ENCODE measurements at regions not wholly inside any gene's neighbourhood (a gene's known extent, or its start where the extent isn't known, plus 50 kb on each side); places are given as distances from the start of the nearest gene placed in this dataset.

DNA sequence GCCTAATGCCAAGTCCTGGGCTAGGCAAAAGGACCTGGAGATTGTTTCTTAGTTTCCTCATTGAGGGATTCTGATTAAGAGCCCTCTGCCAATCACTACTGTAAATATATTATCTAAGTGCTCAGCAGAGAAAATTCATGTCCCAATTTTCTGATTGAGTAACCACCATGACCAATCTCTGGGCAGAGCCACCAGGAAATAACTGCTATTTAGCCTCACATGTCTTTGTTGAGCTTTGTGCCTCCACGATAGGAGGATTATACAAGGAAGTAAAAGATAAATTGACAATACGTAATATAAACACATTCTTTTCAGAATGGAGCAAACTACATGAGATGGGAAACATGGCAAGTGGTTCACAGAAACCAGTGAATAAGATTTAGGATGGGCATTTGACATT is 396.1 kb upstream of the PAPPA start:
- no peak overlapping the region for H3K56ac ChIP-seq (ENCODE audit: insufficient read length, low read depth, low read length)
- no peak overlapping the region for H4K91ac ChIP-seq (ENCODE audit: insufficient read length, low read depth, low read length)
- H3K23me2 ChIP-seq (ENCODE audit: insufficient read length, low read depth, low read length, poor library complexity, severe bottlenecking): no peaks in the 10 kb centered on the region
- no peaks in the 10 kb centered on the region for H3K36me3 Mint-ChIP-seq (ENCODE audit: insufficient read depth in 1 of 3, low read depth in 3 of 3)
- H3K4me1 Mint-ChIP-seq: peaks cover 3 to 9% of the 10 kb centered on the region in 2 experiments
- no peak overlapping the region for H3K23ac ChIP-seq (ENCODE audit: insufficient read length, low read depth, low read length)
- DNase-seq: no peak
- no peak overlapping the region for H2BK15ac ChIP-seq (ENCODE audit: low read depth, low read length)
- H3K9me3 Mint-ChIP-seq: no peaks in the 10 kb centered on the region
- no peaks in the 10 kb centered on the region for H3K27me3 Mint-ChIP-seq (ENCODE audit: low read depth)
- no peaks in the 10 kb centered on the region for H3K27me3 ChIP-seq (ENCODE audit: insufficient read depth, low read length)
- no peak overlapping the region for H3K4me3 Mint-ChIP-seq
- no peaks in the 10 kb centered on the region for H3K9me3 ChIP-seq (ENCODE audit: control insufficient read depth, low read depth, low read length)
- no peak overlapping the region for H3K4me2 ChIP-seq (ENCODE audit: insufficient read depth, insufficient read length, low read length)
- no peak overlapping the region for H3K4ac ChIP-seq (ENCODE audit: low read depth, low read length)
- H3K79me2 ChIP-seq (ENCODE audit: insufficient read depth, low read length): no peaks in the 10 kb centered on the region
- no peak overlapping the region for H2BK120ac ChIP-seq (ENCODE audit: low read depth, low read length, poor library complexity, severe bottlenecking)
- WGBS (ENCODE audit: extremely low coverage, insufficient read length, low lambda C conversion rate): no CpG with 5 or more reads among the region's 2 CpGs
- no peaks in the 10 kb centered on the region for H4K20me1 ChIP-seq (ENCODE audit: control insufficient read depth, insufficient read depth, insufficient read length)
- no peak for TF ChIP-seq CTCF (conservative IDR thresholded peaks at IDR 0.05)
- no peak overlapping the region for H2AFZ ChIP-seq (ENCODE audit: low read length)
- no peak overlapping the region for H2BK5ac ChIP-seq (ENCODE audit: insufficient read length, low read length)
- no peak overlapping the region for H2AK5ac ChIP-seq (ENCODE audit: insufficient read length, low read length)
- no peak overlapping the region for H3K9ac ChIP-seq (ENCODE audit: extremely low read depth, insufficient read length, low read length)
- H3K18ac ChIP-seq (ENCODE audit: insufficient read length, low read depth, low read length): no peak overlapping the region
- no peak overlapping the region for H3T11ph ChIP-seq (ENCODE audit: low read length)
- H3K14ac ChIP-seq (ENCODE audit: insufficient read depth, low read length): no peak overlapping the region
- H4K5ac ChIP-seq (ENCODE audit: insufficient read length, low read depth, low read length): no peak overlapping the region
- H3K4me1 ChIP-seq (ENCODE audit: insufficient read depth, low read length): peaks cover 2% of the 10 kb centered on the region
- H3K27ac ChIP-seq (ENCODE audit: insufficient read length, low read depth, low read length): no peak overlapping the region
- no peak overlapping the region for H4K8ac ChIP-seq (replicated peaks; ENCODE audit: insufficient read length, low read depth, low read length)
- no peaks in the 10 kb centered on the region for H3K79me1 ChIP-seq (ENCODE audit: insufficient read depth, low read depth, low read length, poor library complexity, severe bottlenecking)
- H2BK12ac ChIP-seq (ENCODE audit: insufficient read length, low read depth, low read length): no peak overlapping the region
- H2BK20ac ChIP-seq (ENCODE audit: low read depth, low read length, poor library complexity, severe bottlenecking): no peak overlapping the region
- H3K27ac Mint-ChIP-seq: no peak overlapping the region
